SH-SY5Y (cell line): ENCODE measurements at regions not wholly inside any gene's neighbourhood (a gene's known extent, or its start where the extent isn't known, plus 50 kb on each side); places are given as distances from the start of the nearest gene placed in this dataset.

Source experiments
- GATA2 ChIP-seq: IDR thresholded peaks from 2 replicates; pipeline ENCODE4 v1.6.1; 2011; ENCODE audit warnings: mild to moderate bottlenecking, low read depth, low read length
- GATA3 ChIP-seq: IDR thresholded peaks from 2 replicates; pipeline ENCODE4 v1.6.1; 2011; ENCODE audit warnings: low read depth, mild to moderate bottlenecking, low read length, moderate library complexity

- TF ChIP-seq GATA2 (no peak), GATA3 (no peak)
Measured at GRCh38 chr5:6140219-6140618, 238.1 kb downstream of the MED10 start.
